ENCODE measurements at regions not wholly inside any gene's neighbourhood (a gene's known extent, or its start where the extent isn't known, plus 50 kb on each side); places are given as distances from the start of the nearest gene placed in this dataset.

- TF ChIP-seq POLR2A (IDR thresholded peaks at IDR 0.05), result no peak
- TF ChIP-seq, protein P1, sequence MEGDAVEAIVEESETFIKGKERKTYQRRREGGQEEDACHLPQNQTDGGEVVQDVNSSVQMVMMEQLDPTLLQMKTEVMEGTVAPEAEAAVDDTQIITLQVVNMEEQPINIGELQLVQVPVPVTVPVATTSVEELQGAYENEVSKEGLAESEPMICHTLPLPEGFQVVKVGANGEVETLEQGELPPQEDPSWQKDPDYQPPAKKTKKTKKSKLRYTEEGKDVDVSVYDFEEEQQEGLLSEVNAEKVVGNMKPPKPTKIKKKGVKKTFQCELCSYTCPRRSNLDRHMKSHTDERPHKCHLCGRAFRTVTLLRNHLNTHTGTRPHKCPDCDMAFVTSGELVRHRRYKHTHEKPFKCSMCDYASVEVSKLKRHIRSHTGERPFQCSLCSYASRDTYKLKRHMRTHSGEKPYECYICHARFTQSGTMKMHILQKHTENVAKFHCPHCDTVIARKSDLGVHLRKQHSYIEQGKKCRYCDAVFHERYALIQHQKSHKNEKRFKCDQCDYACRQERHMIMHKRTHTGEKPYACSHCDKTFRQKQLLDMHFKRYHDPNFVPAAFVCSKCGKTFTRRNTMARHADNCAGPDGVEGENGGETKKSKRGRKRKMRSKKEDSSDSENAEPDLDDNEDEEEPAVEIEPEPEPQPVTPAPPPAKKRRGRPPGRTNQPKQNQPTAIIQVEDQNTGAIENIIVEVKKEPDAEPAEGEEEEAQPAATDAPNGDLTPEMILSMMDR (IDR thresholded peaks at IDR 0.05), result no peak
- no peak for DNase-seq
- H3K4me3 ChIP-seq, result no peak overlapping the region
- H3K4me1 ChIP-seq, result no peaks in the 10 kb centered on the region
- H3K27me3 ChIP-seq, result peaks cover 0 to 16% (median 0%) of the 10 kb centered on the region in 4 donors
- no peaks in the 10 kb centered on the region for H3K9me3 ChIP-seq
- intact Hi-C loops (cut with DNase I), result no loop called here
- H3K27ac ChIP-seq, result no peak overlapping the region
- no peaks in the 10 kb centered on the region for H3K36me3 ChIP-seq
Observed at GRCh38 chr7:142534726-142535122, 214.5 kb upstream of the PRSS1 start.

DNA sequence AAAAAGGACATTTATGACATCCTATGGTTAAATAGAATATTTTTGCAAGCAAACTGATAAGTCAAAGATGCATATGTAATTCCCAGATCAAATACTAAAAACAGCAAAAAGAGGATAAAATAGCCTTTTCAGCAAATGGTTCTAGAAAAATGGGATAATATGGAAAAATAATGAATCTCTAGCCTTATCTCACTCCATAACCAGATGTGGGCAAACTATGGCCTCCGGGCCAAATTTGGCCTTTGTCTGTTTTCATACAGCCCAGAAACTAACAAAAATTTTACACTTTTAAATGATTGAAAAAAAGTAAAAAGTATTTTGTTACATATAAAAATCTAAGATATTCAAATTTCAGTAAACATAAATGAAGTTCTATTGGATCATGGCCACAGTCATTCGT, 215.4 kb upstream of the PRSS1 start:
- H3K9me3 ChIP-seq, result no peaks in the 10 kb centered on the region
- WGBS, 2 donors, result 73 to 79% methylated on average over 2 of the region's 2 CpGs
- peaks cover 0 to 23% (median 0%) of the 10 kb centered on the region in 4 donors for H3K27me3 ChIP-seq
- no peak overlapping the region for H3K4me3 ChIP-seq
- no peaks in the 10 kb centered on the region for H3K36me3 ChIP-seq
- intact Hi-C loops (cut with DNase I), result no loop called here
- H3K4me1 ChIP-seq, result no peaks in the 10 kb centered on the region
- no peak overlapping the region for H3K27ac ChIP-seq
- DNase-seq, result no peak
- TF ChIP-seq POLR2A (IDR thresholded peaks at IDR 0.05), result no peak

DNA sequence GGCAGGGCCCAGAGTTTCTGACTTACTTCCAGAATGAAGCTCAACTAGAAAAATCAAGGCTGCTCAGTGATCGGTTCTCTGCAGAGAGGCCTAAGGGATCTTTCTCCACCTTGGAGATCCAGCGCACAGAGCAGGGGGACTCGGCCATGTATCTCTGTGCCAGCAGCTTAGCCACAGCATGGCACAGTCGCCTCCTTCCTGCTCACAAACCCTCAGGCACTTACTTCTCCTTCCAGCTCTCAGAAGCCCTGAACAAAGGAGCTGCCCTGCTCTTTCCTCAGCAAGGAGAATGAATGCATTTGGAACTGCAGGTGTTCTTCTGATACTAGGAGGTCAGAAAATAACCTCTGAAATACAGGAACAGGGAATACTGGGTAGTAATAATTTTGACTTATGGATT, 219.7 kb upstream of the PRSS1 start:
- intact Hi-C loops (cut with DNase I), result no loop called here
- DNase-seq, result no peak
- no peaks in the 10 kb centered on the region for H3K36me3 ChIP-seq

DNA sequence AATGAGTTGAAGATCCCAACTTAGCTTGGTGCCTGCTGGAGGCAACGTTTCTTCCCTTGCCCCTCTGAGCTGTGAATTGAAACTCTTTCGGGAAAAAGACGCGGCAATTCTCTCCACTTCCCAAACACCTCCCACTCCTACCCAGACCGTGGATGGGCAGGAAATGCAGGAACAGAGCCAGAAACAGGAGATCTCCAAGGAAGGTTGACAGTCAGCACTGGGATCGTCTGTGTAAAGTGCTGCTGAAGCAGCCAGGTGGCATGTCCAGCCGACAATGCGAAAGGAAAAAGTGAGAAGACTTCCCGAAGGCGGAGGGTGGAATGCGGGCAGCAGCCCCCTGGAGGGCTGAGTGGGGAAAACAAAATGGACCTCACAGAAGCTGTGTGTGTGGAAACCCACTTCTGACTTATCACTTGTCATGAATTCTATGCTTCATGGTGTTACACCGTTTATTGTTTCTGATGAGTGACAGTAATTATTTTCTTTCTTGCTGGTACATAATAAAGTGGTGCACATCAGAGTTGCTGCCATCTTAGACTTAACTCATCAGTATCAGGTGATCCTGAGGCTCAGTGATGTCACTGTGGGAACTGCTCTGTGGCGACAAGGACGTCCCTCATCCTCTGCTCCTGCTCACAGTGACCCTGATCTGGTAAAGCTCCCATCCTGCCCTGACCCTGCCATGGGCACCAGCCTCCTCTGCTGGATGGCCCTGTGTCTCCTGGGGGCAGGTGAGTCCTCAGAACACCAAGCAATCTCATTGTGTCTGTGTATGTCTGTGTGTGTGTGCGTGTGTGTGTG, 220.5 kb upstream of the PRSS1 start:
- Histone ChIP-seq H3K9me3 (no peaks in the 10 kb centered on the region), H3K36me3 (no peaks in the 10 kb centered on the region), H3K27me3 (peaks cover 0 to 25% (median 0%) of the 10 kb centered on the region in 4 donors), H3K4me1 (no peaks in the 10 kb centered on the region), H3K27ac (no peak overlapping the region), H3K4me3 (no peak overlapping the region)
- no peak for TF ChIP-seq POLR2A (IDR thresholded peaks at IDR 0.05)
- TF ChIP-seq, protein P1 (IDR thresholded peaks at IDR 0.05), result no peak
- intact Hi-C loops (cut with DNase I), result no loop called here
- DNase-seq, result no peak
- 57 to 62% methylated on average over 14 of the region's 15 CpGs for WGBS, 2 donors

More for the DNA sequence above, 219.7 kb upstream of the PRSS1 start:
- Histone ChIP-seq H3K27ac (no peak overlapping the region), H3K4me3 (no peak overlapping the region), H3K4me1 (no peaks in the 10 kb centered on the region), H3K27me3 (peaks cover 0 to 25% (median 0%) of the 10 kb centered on the region in 4 donors), H3K9me3 (no peaks in the 10 kb centered on the region)
- WGBS, 2 donors, result 41 to 60% methylated on average over 1 to 3 of the region's 4 CpGs
- TF ChIP-seq, protein P1 (IDR thresholded peaks at IDR 0.05), result no peak
- no peak for TF ChIP-seq POLR2A (IDR thresholded peaks at IDR 0.05)

DNA sequence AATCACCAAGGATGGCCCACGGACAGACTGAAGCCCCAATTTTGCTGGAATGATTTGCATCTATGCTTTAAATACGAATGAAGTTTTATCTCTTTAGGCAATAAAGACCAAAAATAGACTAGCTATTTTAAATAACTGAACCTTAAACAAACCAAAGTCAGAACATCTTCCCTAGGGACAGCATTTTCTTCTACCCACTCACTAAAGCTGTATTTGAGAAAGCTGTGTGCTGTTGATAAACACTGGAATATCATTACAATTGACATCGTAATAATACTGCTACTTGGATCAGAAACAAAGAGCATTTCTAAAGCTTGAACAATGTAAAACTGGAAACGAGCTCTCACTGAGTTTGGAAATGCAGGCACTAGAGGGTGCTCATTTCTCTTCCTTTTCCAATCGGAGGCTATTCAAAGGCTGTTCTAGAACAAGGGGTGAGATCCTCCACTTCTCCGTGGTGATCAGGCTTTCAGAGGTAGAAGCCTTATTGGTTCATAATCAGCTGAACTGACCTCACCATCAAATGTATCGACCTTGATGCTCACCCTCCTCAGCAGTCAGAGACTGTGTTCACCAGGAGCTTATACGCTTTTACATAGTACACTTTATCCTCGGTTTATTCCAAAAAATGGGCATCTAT, 225.3 kb upstream of the PRSS1 start:
- Histone ChIP-seq H3K4me1 (peaks cover 0 to 9% (median 0%) of the 10 kb centered on the region in 3 donors), H3K27ac (no peak overlapping the region), H3K36me3 (no peaks in the 10 kb centered on the region), H3K27me3 (peaks cover 0 to 18% (median 0%) of the 10 kb centered on the region in 4 donors), H3K9me3 (no peaks in the 10 kb centered on the region), H3K4me3 (no peak overlapping the region)
- WGBS, 2 donors, result 44 to 52% methylated on average over 9 of the region's 9 CpGs
- TF ChIP-seq, protein P1 (IDR thresholded peaks at IDR 0.05), result no peak
- no peak for TF ChIP-seq POLR2A (IDR thresholded peaks at IDR 0.05)
- DNase-seq, result no peak
- intact Hi-C loops (cut with DNase I), result no loop called here
